ENCODE measurements at regions not wholly inside any gene's neighbourhood (a gene's known extent, or its start where the extent isn't known, plus 50 kb on each side); places are given as distances from the start of the nearest gene placed in this dataset.

- no peak for TF ChIP-seq SUZ12 (IDR thresholded peaks at IDR 0.05; ENCODE audit: extremely low read depth, insufficient read depth, insufficient read length)
- TF ChIP-seq ZNF274 (IDR thresholded peaks at IDR 0.05; ENCODE audit: low read depth, low read length), result no peak
- TF ChIP-seq YY1 (IDR thresholded peaks at IDR 0.05; ENCODE audit: insufficient read depth, insufficient read length), result no peak
These were observed 472.9 kb downstream of the DIPK2A start for GRCh38 chr3:144444546-144444945.

Measured in NT2/D1 (cell line).